ENCODE measurements at regions not wholly inside any gene's neighbourhood (a gene's known extent, or its start where the extent isn't known, plus 50 kb on each side); places are given as distances from the start of the nearest gene placed in this dataset.

DNA sequence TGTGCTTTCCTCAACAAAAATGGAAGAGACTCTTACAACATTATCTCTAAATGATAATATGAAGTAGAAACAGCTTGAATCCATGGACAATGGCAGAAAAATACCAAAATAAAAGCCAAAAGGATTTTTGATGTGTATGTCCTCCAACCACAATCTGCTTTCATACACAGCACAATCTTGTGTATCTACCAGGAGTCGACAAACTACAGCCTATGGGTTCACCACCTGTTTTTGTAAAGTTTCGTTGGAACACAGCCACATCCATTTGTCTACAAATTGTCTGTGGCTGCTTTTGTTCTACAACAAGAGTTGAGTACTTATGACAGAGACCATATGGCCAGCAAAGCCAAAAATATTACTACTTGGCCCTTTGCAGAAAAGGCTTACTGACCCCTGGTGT is 88.7 kb upstream of the UBE2E2 start:
- Histone ChIP-seq H3K4me3 (ENCODE audit: low read length in 2 of 2) (no peak overlapping the region), H3K9me3 (ENCODE audit: control insufficient read depth in 2 of 2, low read length in 2 of 2) (no peaks in the 10 kb centered on the region), H3K36me3 (ENCODE audit: control insufficient read depth in 2 of 2, insufficient read depth in 2 of 2, low read length in 2 of 2) (no peaks in the 10 kb centered on the region), H3K27ac (ENCODE audit: low read depth in 2 of 2, low read length in 2 of 2) (no peak overlapping the region), H3K4me1 (ENCODE audit: control insufficient read depth in 2 of 2, insufficient read depth in 2 of 2, low read length in 2 of 2) (peaks cover 6 to 14% of the 10 kb centered on the region in 2 donors), H3K9ac (ENCODE audit: low read depth in 1 of 2, low read length in 2 of 2) (no peak overlapping the region), H3K27me3 (ENCODE audit: control insufficient read depth in 2 of 2, insufficient read depth in 2 of 2, low read length in 2 of 2) (peaks cover 0 to 9% of the 10 kb centered on the region in 2 donors)

DNA sequence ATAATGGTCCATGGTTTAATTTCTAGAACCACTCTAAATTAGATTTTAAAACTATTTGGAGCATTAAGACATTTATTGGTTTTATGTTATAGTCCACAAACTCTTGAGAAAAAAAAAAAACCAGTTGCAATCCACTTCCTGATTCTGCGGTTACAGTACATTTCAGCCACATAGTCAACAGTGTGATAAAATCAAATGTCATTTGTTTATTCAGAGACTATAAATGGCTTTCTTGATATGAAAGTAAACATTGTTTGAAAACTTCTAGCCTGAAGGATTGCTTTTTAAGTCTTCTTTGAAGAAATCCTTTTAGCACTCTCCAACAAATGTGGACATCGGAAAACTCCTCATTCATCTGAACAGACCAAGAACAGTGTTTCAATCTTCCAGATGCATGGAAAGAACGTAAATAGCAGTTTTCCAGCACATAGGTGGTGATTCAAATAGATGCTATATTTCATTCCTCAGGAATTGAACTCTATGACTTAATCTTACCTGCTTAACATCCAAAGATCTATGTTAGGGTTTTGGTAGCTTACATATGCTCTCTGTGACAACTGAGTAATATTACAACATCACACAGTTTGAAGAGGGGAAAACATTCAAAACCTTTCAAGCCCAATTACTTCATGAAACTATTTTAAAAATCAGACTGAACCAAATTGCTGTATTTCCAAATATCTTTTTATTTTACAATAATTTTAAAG is 87.8 kb upstream of the UBE2E2 start:
- Histone ChIP-seq H3K9me3 (ENCODE audit: control insufficient read depth in 2 of 2, low read length in 2 of 2) (no peaks in the 10 kb centered on the region), H3K9ac (ENCODE audit: low read depth in 1 of 2, low read length in 2 of 2) (no peak overlapping the region), H3K27me3 (ENCODE audit: control insufficient read depth in 2 of 2, insufficient read depth in 2 of 2, low read length in 2 of 2) (peaks cover 0 to 10% of the 10 kb centered on the region in 2 donors), H3K4me3 (ENCODE audit: low read length in 2 of 2) (no peak overlapping the region), H3K4me1 (ENCODE audit: control insufficient read depth in 2 of 2, insufficient read depth in 2 of 2, low read length in 2 of 2) (peaks cover 6 to 14% of the 10 kb centered on the region in 2 donors), H3K36me3 (ENCODE audit: control insufficient read depth in 2 of 2, insufficient read depth in 2 of 2, low read length in 2 of 2) (no peaks in the 10 kb centered on the region), H3K27ac (ENCODE audit: low read depth in 2 of 2, low read length in 2 of 2) (no peak overlapping the region)

DNA sequence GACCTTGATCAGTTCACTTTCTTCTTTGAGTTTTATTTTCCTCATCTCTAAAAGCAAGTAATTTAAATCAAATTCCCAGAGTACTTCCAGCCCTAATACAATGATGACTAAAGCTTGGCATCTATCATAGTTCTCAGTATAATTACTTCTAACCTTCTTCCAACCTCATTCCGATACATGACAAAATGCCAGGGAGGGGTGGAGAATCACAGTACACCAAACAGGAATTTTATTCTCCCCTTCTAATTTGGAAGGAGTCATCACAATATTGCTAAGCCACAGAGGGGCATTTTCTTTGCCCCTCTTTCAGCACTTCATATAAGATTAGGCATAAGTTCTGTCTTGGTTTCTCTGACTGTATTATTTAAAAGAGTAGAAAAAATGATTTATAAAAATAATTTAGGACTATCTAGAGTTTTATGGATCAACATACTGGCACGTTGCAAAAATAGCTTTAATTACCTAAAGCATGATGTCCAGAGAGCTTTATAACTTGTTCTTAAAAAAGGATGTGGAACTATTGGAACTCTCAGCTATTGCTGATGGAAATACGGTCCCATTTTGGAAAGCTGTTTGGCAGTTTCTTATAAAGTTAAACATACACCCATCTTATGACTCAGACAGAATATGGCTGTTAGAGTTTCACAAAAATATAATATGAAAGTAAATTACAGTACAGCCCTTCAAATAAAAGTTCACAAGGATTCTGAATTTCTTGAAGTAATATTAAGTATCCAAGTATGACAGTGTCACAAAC is 86.9 kb upstream of the UBE2E2 start:
- H3K4me3 ChIP-seq (ENCODE audit: low read length in 2 of 2), result no peak overlapping the region
- no peak overlapping the region for H3K9ac ChIP-seq (ENCODE audit: low read depth in 1 of 2, low read length in 2 of 2)
- peaks cover 0 to 15% of the 10 kb centered on the region in 2 donors for H3K27me3 ChIP-seq (ENCODE audit: control insufficient read depth in 2 of 2, insufficient read depth in 2 of 2, low read length in 2 of 2)
- no peaks in the 10 kb centered on the region for H3K36me3 ChIP-seq (ENCODE audit: control insufficient read depth in 2 of 2, insufficient read depth in 2 of 2, low read length in 2 of 2)
- no peaks in the 10 kb centered on the region for H3K9me3 ChIP-seq (ENCODE audit: control insufficient read depth in 2 of 2, low read length in 2 of 2)
- no peak overlapping the region for H3K27ac ChIP-seq (ENCODE audit: low read depth in 2 of 2, low read length in 2 of 2)
- H3K4me1 ChIP-seq (ENCODE audit: control insufficient read depth in 2 of 2, insufficient read depth in 2 of 2, low read length in 2 of 2), result peaks cover 6 to 14% of the 10 kb centered on the region in 2 donors

DNA sequence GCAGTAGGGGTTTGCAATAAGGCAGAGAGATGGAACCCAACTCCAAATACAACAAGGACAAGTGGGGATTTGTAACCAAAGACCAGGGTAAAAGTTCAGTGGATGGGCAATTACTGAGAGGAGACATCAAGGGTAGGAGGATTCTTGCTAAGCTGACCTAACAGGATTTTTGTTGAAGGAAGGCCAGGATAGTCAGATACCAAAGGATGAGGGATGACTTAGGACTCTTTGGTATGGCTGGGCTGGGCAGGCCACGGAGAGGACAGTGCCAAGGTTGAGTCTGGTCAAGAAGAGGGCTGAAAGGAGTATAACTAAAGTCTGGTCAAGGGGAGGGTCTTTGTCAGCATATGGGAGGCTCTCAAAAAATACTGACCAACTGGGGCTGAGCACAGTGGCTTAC is 85.3 kb upstream of the UBE2E2 start:
- H3K4me3 ChIP-seq (ENCODE audit: low read length in 2 of 2), result no peak overlapping the region
- no peak overlapping the region for H3K9ac ChIP-seq (ENCODE audit: low read depth in 1 of 2, low read length in 2 of 2)
- H3K4me1 ChIP-seq (ENCODE audit: control insufficient read depth in 2 of 2, insufficient read depth in 2 of 2, low read length in 2 of 2), result peaks cover 6 to 14% of the 10 kb centered on the region in 2 donors
- no peaks in the 10 kb centered on the region for H3K9me3 ChIP-seq (ENCODE audit: control insufficient read depth in 2 of 2, low read length in 2 of 2)
- H3K27ac ChIP-seq (ENCODE audit: low read depth in 2 of 2, low read length in 2 of 2), result no peak overlapping the region
- peaks cover 0 to 15% of the 10 kb centered on the region in 2 donors for H3K27me3 ChIP-seq (ENCODE audit: control insufficient read depth in 2 of 2, insufficient read depth in 2 of 2, low read length in 2 of 2)
- no peaks in the 10 kb centered on the region for H3K36me3 ChIP-seq (ENCODE audit: control insufficient read depth in 2 of 2, insufficient read depth in 2 of 2, low read length in 2 of 2)

DNA sequence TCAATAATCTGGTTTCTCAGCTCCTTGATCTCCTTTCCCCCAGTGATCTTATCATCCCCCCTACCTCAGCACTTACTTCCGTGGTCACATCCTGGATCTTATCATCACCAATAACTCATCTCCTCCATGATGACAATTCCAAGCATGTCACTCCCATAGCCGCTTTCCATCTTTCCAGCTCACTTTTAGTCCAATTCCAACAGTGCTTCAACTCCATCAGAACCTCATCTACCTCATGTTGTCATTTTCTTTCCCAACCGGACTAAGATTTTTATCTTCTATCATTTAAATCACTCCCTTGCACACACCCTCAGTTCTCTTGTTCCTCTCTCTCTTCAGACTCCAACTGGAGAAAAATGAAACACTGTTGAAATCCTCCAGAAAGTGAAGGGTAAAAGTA is 75.9 kb upstream of the UBE2E2 start:
- no peak overlapping the region for H3K4me3 ChIP-seq (ENCODE audit: low read length in 2 of 2)
- H3K9ac ChIP-seq (ENCODE audit: low read depth in 1 of 2, low read length in 2 of 2), result no peak overlapping the region
- H3K27ac ChIP-seq (ENCODE audit: low read depth in 2 of 2, low read length in 2 of 2), result no peak overlapping the region
- peaks cover 0 to 3% of the 10 kb centered on the region in 2 donors for H3K4me1 ChIP-seq (ENCODE audit: control insufficient read depth in 2 of 2, insufficient read depth in 2 of 2, low read length in 2 of 2)
- H3K27me3 ChIP-seq (ENCODE audit: control insufficient read depth in 2 of 2, insufficient read depth in 2 of 2, low read length in 2 of 2), result no peaks in the 10 kb centered on the region
- no peaks in the 10 kb centered on the region for H3K36me3 ChIP-seq (ENCODE audit: control insufficient read depth in 2 of 2, insufficient read depth in 2 of 2, low read length in 2 of 2)
- H3K9me3 ChIP-seq (ENCODE audit: control insufficient read depth in 2 of 2, low read length in 2 of 2), result no peaks in the 10 kb centered on the region

DNA sequence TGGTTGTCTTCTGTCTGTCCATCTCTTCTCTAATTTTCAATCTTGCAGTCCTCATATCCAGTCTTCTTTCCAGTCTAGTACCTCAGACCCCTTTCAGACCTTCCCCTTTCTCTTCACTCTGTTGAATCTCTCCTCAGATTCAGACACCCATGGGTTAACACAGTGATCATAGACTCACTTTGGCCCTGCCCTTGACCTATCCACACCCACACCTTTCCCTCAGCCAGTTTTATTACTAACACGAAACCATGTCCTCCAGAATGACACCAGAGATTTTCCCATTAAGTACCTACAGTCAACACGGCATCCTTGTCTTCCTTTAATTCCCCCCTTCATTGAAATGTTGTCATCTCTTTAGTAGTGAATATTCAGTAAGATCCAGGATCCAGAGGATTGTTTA is 74.5 kb upstream of the UBE2E2 start:
- Histone ChIP-seq H3K36me3 (ENCODE audit: control insufficient read depth in 2 of 2, insufficient read depth in 2 of 2, low read length in 2 of 2) (no peaks in the 10 kb centered on the region), H3K9me3 (ENCODE audit: control insufficient read depth in 2 of 2, low read length in 2 of 2) (no peaks in the 10 kb centered on the region), H3K9ac (ENCODE audit: low read depth in 1 of 2, low read length in 2 of 2) (no peak overlapping the region), H3K4me1 (ENCODE audit: control insufficient read depth in 2 of 2, insufficient read depth in 2 of 2, low read length in 2 of 2) (peaks cover 0 to 3% of the 10 kb centered on the region in 2 donors), H3K4me3 (ENCODE audit: low read length in 2 of 2) (no peak overlapping the region), H3K27ac (ENCODE audit: low read depth in 2 of 2, low read length in 2 of 2) (no peak overlapping the region), H3K27me3 (ENCODE audit: control insufficient read depth in 2 of 2, insufficient read depth in 2 of 2, low read length in 2 of 2) (no peaks in the 10 kb centered on the region)

DNA sequence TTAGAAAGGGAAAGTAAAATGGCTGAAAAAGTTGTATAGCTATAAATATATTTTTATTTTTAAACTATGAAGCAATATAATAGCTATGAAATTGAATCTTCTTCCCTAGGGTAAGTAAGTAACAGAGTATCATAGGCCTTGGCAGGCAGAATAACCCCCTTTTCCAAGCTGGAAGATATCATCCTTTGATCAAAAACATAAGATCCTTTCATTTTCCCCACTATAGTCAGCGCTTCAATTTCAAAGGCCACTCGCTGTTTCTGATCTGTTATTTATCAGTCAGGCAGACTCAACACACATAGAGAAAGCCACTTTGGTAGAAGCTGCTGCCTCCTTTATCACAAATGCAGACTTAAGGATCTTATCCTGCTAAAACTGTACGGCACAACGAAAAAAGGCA is 74.0 kb upstream of the UBE2E2 start:
- Histone ChIP-seq H3K4me3 (ENCODE audit: low read length in 2 of 2) (peak overlapping the region in 1 of 2 donors; percentile 6), H3K36me3 (ENCODE audit: control insufficient read depth in 2 of 2, insufficient read depth in 2 of 2, low read length in 2 of 2) (no peaks in the 10 kb centered on the region), H3K27ac (ENCODE audit: low read depth in 2 of 2, low read length in 2 of 2) (no peak overlapping the region), H3K9ac (ENCODE audit: low read depth in 1 of 2, low read length in 2 of 2) (no peak overlapping the region), H3K9me3 (ENCODE audit: control insufficient read depth in 2 of 2, low read length in 2 of 2) (no peaks in the 10 kb centered on the region), H3K4me1 (ENCODE audit: control insufficient read depth in 2 of 2, insufficient read depth in 2 of 2, low read length in 2 of 2) (peaks cover 0 to 3% of the 10 kb centered on the region in 2 donors), H3K27me3 (ENCODE audit: control insufficient read depth in 2 of 2, insufficient read depth in 2 of 2, low read length in 2 of 2) (no peaks in the 10 kb centered on the region)

DNA sequence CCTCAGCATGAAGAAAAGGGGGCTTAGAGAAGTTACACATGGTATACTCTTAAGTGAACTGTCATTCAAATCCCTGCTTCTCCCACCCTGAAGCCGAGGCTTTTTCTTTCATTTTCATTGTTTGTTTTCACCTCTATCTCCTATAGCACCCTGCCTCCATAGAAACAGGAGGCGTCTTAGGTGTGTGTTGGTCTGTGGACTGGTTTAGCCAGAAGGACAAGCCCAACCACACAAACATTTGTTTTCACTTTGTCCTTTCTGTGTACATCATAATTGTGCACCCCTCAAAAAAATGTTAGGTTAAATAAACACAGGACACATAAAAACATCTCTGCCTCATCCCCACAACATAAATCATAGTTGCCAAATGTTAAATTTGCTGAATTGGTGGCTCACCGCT is 73.3 kb upstream of the UBE2E2 start:
- Histone ChIP-seq H3K36me3 (ENCODE audit: control insufficient read depth in 2 of 2, insufficient read depth in 2 of 2, low read length in 2 of 2) (no peaks in the 10 kb centered on the region), H3K9ac (ENCODE audit: low read depth in 1 of 2, low read length in 2 of 2) (no peak overlapping the region), H3K4me3 (ENCODE audit: low read length in 2 of 2) (peak overlapping the region in 1 of 2 donors; percentile 6), H3K27ac (ENCODE audit: low read depth in 2 of 2, low read length in 2 of 2) (no peak overlapping the region), H3K9me3 (ENCODE audit: control insufficient read depth in 2 of 2, low read length in 2 of 2) (no peaks in the 10 kb centered on the region), H3K4me1 (ENCODE audit: control insufficient read depth in 2 of 2, insufficient read depth in 2 of 2, low read length in 2 of 2) (peaks cover 0 to 3% of the 10 kb centered on the region in 2 donors), H3K27me3 (ENCODE audit: control insufficient read depth in 2 of 2, insufficient read depth in 2 of 2, low read length in 2 of 2) (no peaks in the 10 kb centered on the region)

DNA sequence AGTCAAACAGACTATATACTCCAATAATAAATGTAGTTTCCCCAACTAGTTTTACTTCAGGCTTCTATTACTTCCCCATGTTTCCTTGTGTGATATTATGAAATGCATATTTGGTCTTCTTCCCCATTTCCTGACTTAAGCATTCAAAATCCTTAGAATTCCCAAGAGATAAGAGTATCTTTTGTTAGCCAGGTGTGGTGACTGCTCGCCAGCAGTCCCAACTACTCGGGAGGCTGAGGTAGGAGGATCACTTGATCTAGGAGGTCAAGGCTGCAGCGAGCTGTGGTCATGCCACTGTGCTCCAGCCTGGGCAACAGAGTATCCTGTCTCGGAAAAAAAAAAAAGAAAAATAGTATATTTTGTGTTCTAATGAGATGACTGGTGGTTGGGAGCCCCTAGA is 72.7 kb upstream of the UBE2E2 start:
- Histone ChIP-seq H3K4me1 (ENCODE audit: control insufficient read depth in 2 of 2, insufficient read depth in 2 of 2, low read length in 2 of 2) (peaks cover 0 to 3% of the 10 kb centered on the region in 2 donors), H3K27me3 (ENCODE audit: control insufficient read depth in 2 of 2, insufficient read depth in 2 of 2, low read length in 2 of 2) (no peaks in the 10 kb centered on the region), H3K9me3 (ENCODE audit: control insufficient read depth in 2 of 2, low read length in 2 of 2) (no peaks in the 10 kb centered on the region), H3K27ac (ENCODE audit: low read depth in 2 of 2, low read length in 2 of 2) (no peak overlapping the region), H3K4me3 (ENCODE audit: low read length in 2 of 2) (no peak overlapping the region), H3K36me3 (ENCODE audit: control insufficient read depth in 2 of 2, insufficient read depth in 2 of 2, low read length in 2 of 2) (no peaks in the 10 kb centered on the region), H3K9ac (ENCODE audit: low read depth in 1 of 2, low read length in 2 of 2) (no peak overlapping the region)

DNA sequence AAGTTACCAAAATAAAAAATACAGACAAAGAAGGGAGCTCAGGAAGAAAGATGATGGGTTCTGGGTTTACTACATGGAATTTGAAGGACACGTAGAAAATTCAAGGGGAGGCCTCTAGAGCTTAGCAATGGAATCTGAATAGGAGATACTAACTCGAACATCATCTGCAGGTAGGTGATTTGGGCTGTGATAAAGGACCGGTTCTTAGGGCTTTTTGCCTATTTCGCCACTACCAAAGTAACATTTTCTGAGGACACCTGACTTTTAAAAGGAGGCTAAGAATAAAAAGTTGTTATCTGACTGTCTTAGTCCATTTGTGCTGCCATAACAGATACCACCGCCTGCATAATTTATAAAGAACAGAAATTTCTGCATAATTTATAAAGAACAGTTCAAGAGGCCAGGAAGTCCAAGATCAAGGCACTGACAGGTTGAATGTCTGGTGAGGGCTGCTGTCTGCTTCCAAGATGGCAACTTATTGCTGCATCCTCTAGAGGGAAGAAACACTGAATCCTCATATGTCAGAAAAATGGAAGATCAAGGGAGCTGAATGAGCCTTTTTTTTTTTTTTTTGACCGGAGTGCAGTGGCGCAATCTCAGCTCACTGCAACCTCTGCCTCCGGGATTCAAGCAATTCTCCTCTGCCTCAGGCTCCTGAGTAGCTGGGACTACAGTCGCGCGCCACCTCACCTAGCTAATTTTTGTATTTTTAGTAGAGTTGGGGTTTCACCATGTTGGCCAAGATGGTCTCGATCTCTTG is 67.9 kb upstream of the UBE2E2 start:
- Histone ChIP-seq H3K27me3 (ENCODE audit: control insufficient read depth in 2 of 2, insufficient read depth in 2 of 2, low read length in 2 of 2) (no peaks in the 10 kb centered on the region), H3K36me3 (ENCODE audit: control insufficient read depth in 2 of 2, insufficient read depth in 2 of 2, low read length in 2 of 2) (no peaks in the 10 kb centered on the region), H3K9me3 (ENCODE audit: control insufficient read depth in 2 of 2, low read length in 2 of 2) (no peaks in the 10 kb centered on the region), H3K9ac (ENCODE audit: low read depth in 1 of 2, low read length in 2 of 2) (no peak overlapping the region), H3K4me1 (ENCODE audit: control insufficient read depth in 2 of 2, insufficient read depth in 2 of 2, low read length in 2 of 2) (no peaks in the 10 kb centered on the region), H3K4me3 (ENCODE audit: low read length in 2 of 2) (no peak overlapping the region), H3K27ac (ENCODE audit: low read depth in 2 of 2, low read length in 2 of 2) (no peak overlapping the region)

Measured in mucosa of rectum (tissue), 2 donors.